HG02571 (cell line): ENCODE measurements at regions not wholly inside any gene's neighbourhood (a gene's known extent, or its start where the extent isn't known, plus 50 kb on each side); places are given as distances from the start of the nearest gene placed in this dataset.

Source experiments
- ATAC-seq: cut with Tn5 transposase; IDR thresholded peaks from one replicate; pipeline ENCODE4 v1.9.1; 2021; ENCODE audit warnings: mild to moderate bottlenecking, moderate library complexity; ENCODE audit not compliant: unreplicated experiment

DNA sequence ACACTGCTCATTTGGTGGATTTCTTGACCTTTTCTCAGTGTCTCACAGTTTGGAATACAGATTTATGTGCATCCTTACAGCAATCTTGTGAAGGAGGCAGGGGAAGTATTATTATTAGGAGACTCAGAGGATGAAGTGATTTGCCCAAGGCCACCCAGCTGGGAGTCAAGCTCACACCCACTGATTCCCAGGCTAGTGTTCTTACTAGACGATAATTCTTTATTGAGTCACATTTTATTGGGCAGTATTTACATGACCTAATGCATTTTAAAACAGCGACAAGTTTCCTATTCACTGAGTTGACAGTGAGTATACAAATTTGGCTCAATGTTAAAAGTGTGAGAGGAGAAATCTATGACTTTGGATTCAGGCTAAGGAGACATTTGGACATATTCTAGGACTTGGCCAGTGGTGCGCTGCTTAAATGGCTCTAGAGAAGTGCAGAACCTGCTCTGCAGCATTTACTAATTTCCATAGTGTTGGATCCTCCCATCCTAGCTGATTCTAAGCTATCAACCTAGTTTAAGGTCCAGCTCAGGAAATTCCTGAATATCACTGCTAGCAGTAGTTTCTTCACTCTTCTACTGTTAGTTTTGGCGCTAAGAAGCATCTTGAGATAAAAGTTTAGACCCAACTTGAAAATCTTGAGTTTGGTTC, 199.3 kb downstream of the MTX2 start:
- ATAC-seq: no peak

- no peak for ATAC-seq
These were observed 201.5 kb downstream of the MTX2 start for GRCh38 chr2:176470713-176471112.

DNA sequence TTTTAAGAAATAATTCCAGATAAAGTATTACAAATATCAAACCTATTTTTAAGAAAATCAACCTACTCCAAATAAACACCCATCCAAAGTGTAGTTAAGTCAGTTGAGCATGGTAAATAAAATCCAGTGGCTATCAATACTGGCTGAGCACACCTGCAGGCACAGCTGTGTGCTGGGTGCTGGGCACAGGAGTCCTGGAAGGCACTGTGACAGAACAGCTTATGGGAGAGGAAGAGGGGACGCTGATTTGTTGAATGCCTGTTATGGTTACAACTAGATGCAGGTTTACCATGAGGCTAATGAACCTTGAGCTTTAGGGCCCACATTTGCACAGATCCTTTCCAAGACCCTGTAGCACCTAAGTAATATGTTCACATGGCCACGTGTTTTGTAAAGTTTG, 202.7 kb downstream of the MTX2 start:
- ATAC-seq: no peak

DNA sequence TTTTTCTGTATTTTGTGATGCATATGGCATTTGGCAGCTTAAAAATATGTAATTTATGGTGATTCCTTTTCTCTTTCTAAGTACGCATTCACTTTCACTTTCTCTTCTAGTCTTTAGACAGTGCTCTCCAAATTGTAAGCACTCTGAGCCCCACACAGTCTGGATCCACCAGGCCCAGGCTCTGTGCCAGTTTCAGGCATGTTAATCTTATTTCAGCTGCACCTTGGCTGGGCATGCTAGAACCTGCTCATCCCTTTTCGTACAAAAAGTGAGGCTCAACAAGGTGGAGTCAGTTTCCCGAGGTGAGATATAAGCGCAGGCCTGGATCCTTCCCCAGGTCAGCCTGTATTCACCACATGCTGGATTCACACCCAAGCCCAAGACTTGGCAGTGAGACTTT, 203.9 kb downstream of the MTX2 start:
- ATAC-seq: no peak

DNA sequence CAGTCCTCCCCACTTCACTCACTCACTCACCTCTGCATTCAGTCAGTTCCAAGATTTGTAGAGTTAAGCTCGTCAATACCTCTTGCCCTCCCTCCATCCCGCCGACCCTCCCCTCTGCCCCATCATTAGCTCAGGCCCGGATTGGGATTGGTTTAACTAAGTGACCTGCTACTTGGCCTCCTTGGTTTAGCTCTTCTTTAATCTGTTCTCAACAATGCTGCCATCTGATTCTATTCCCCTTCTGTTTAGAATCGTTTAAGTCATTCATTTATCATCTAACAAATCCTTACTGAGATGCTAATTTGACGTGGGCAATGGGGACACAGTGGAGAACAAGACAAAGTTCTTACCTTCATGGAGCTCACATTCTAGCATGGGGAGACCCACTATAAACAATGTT, 204.6 kb downstream of the MTX2 start:
- no peak for ATAC-seq

- no peak for ATAC-seq
These were observed 208.1 kb downstream of the MTX2 start for GRCh38 chr2:176477336-176477735.

DNA sequence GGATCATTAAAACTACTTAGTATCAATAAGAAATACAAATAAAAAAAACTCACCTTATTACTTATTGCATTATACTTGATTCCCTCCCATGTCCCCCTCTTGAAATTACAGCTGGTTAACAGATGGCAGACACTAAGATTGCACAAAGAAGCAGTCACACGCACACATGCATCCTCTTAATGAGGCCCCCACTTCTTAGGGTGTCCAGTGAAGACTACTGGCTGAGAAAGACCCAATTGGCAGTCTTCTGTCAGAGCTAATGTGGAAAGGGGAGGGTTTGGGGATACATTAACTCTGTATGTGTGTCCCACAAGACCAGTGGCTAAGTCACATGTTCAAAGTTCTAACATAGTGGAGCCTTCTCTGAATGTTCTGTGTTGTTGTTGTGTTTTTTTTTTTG, 210.7 kb downstream of the MTX2 start:
- ATAC-seq: no peak

- no peak for ATAC-seq
These were observed 212.9 kb downstream of the MTX2 start for GRCh38 chr2:176482107-176482506.

DNA sequence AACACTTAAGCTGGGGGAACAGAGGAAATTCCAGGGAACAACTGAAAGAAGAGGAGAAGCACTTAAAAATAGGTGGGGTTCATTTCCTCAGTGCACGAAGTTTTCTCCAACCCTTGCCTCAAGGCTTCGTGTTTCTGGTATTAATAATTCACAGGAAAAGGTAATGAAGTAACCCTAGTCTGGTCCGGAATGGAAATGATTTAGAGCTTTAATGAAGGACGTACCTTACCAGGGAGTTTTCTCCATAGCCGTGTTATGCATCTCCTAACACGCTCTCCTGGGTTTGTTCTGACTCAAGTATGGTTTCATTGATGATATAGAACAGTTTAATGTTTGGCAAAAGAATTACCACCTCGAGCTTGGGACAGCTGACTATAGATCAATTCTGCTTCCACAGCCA, 214.2 kb downstream of the MTX2 start:
- ATAC-seq: no peak

DNA sequence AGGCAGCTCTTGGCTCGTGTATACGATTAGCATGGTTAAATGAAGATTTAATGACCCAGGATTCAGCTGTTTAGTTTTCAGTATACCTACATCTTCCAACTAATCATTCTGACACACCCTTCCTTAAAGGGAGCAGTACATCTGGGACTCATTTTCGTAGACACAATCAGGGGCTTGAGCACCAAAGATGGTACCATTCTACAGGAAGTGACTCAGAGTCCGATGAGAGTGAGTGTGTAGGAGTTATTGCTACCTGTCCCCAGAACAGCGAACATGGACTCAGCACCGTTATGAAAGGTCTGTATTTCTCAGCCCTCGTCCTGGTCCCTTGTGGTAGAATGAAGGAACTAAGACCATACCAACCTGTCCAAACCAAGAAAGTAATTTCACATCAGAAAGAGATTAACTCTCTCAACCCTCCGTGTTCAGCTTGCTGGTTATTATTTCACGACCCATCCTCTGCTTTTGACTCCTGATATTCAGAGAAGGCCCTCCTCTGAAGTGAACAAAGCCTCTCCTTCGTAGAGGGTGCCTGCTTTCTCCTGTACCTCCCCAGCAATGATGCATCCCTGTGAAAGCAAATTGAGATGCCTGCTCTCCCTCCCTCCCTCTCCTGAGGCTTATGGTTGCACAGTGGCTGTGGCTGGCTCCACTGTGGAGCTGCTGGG, 214.8 kb downstream of the MTX2 start:
- ATAC-seq: no peak

DNA sequence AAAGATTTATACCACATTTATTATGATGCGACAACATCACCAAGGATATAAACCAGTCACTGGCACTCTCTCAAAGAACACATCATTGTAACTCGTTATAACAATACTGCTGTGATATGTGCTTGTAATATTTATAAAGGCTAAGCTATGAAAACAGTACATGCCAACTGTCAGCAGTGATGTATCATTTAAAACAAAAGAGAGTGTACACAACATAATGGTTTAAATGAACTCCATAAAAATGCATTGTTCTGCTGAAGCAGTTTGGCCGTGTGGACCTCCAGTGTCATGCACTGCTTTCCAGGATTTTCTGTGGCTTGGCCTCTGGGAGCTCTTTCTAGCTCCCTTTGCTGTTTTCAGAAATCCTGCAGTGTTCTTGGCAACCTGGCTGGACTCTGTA, 215.6 kb downstream of the MTX2 start:
- no peak for ATAC-seq

DNA sequence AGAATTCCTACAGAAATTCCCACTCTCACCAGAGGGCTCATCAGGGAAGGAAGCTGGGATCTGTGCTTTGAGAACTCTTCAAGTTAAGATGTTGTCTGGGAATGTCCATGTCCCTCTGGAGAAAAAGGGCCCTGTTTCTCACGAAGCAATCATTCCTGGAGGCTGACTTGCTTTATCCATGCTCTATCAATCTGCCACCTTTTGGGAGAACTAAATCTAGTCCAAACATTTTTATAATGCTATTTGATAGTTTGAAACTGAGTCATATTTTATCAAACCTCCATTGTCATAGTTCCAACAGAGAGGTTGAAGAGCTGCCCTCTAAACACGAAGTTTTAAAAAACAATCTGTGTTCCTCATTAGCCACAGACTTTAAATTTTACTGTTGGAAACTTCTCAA, 219.2 kb downstream of the MTX2 start:
- no peak for ATAC-seq

GRCh38 chr2:176490061-176490861, 221.0 kb downstream of the MTX2 start:
- ATAC-seq: no peak

DNA sequence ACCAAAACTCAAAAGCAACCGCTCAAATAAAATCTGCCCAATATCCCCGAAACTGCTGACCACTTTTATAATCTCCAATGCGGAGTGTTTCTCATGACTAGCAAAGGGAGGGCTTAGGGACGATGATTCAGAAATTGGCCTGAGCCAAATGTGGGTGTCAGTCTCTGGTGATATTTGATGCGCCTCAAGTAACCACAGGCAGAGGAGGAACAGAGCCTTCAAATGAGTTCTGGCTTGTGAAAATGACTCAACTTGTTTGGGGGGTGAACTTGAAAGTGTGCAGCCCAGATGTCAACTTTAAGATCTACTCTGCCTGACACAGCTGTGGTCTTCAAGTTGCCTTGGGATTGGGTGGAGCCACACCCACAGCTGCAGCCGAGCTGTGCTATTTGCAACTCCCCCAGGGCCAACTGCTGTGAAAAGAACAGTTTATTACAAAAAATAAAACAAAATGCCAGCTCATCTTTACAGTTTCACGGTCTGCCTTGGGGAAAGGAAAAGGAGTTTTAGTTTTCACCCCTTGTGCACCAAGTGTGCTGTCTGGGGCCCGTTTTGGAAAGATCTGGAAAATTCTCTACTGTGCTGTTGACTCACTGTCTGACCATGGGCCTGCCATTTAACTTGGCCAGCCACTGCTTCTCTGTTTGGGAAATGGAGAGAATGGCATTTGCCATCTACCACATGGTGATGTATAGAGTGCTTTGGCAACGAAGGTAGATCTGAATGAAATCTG, 222.1 kb downstream of the MTX2 start:
- ATAC-seq: peak; percentile 88

GRCh38 chr2:176492583-176492982, 223.3 kb downstream of the MTX2 start:
- ATAC-seq: no peak

DNA sequence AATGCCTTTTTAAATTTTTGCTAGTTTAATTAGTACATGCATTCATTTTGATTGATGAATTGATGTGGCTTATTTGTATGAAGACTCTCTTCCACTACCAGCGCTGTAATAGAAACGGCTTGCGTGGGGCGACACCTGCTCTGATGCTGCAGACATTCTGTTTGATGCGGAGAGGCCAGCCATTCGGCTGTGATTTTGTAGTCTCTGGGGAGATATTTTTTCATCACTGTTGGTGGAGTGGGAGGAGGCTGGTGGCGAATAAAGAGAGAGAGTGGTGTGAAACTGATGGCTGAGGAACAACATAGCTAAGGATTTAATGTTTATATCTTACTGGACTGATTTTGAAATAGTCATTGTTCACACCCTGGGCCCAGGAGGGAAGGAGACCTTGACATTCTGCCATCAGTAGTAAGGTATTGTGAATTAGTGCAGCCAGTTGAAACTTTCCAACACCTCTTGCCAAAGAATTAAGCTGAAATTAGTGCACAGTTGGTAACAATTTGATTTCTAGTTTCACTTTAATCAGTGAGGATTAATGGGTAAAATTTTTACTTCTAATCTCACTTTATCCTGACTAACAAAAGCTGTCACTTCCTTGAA, 224.1 kb downstream of the MTX2 start:
- ATAC-seq: peak; percentile 30

GRCh38 chr2:176493909-176494308, 224.7 kb downstream of the MTX2 start:
- no peak for ATAC-seq

GRCh38 chr2:176494949-176495353, 225.7 kb downstream of the MTX2 start:
- no peak for ATAC-seq

- ATAC-seq: no peak
These were observed 226.6 kb downstream of the MTX2 start for GRCh38 chr2:176495826-176496225.

GRCh38 chr2:176496761-176497160, 227.5 kb downstream of the MTX2 start:
- ATAC-seq: no peak

GRCh38 chr2:176500901-176501300, 231.7 kb downstream of the MTX2 start:
- no peak for ATAC-seq
